ENCODE measurements at regions not wholly inside any gene's neighbourhood (a gene's known extent, or its start where the extent isn't known, plus 50 kb on each side); places are given as distances from the start of the nearest gene placed in this dataset.

DNA sequence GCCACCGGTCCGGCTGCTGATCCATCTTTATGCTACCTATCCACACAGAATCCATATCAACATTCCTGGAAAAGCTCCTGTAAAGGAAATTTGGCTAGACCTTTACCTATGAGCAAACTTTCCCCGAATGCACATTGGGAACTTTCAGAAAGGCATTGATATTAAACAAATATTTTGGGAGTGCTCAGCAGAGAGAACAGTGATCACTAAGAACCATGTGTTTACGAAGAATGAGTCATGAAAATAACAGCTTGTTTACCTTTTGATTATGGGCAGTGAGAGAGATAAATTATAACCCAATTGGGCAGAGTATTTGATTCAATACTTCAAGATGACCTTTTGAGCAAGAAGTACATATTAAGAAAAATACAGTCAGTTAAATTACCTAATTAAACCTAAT is 189.7 kb upstream of the CDH2 start:
- Histone ChIP-seq H4K20me1 (ENCODE audit: insufficient read depth, low read length, poor library complexity, severe bottlenecking) (no peaks in the 10 kb centered on the region), H3K9me3 (ENCODE audit: insufficient read depth, low read depth, low read length) (no peaks in the 10 kb centered on the region), H3K79me2 (ENCODE audit: insufficient read depth, low read length) (no peaks in the 10 kb centered on the region), H3K4me2 (ENCODE audit: low read depth, low read length, poor library complexity, severe bottlenecking) (no peak overlapping the region), H3K27me3 (ENCODE audit: insufficient read depth, low read length, poor library complexity, severe bottlenecking) (no peaks in the 10 kb centered on the region), H3K36me3 (ENCODE audit: insufficient read depth, low read length) (no peaks in the 10 kb centered on the region), H2AFZ (ENCODE audit: low read length) (no peak overlapping the region), H3F3A (ENCODE audit: low read depth) (no peaks in the 10 kb centered on the region), H3K9me2 (replicated peaks; ENCODE audit: low read depth, low read length) (no peaks in the 10 kb centered on the region), H3K9ac (ENCODE audit: low read depth, low read length, poor library complexity, severe bottlenecking) (no peak overlapping the region), H3K4me3 (ENCODE audit: low read length, poor library complexity, severe bottlenecking) (no peak overlapping the region), H3K4me1 (ENCODE audit: insufficient read depth, low read length, poor library complexity, severe bottlenecking) (no peaks in the 10 kb centered on the region)
- TF ChIP-seq EZH2phosphoT487 (IDR thresholded peaks at IDR 0.05; ENCODE audit: borderline replicate concordance): no peak
- TF ChIP-seq, protein P1, sequence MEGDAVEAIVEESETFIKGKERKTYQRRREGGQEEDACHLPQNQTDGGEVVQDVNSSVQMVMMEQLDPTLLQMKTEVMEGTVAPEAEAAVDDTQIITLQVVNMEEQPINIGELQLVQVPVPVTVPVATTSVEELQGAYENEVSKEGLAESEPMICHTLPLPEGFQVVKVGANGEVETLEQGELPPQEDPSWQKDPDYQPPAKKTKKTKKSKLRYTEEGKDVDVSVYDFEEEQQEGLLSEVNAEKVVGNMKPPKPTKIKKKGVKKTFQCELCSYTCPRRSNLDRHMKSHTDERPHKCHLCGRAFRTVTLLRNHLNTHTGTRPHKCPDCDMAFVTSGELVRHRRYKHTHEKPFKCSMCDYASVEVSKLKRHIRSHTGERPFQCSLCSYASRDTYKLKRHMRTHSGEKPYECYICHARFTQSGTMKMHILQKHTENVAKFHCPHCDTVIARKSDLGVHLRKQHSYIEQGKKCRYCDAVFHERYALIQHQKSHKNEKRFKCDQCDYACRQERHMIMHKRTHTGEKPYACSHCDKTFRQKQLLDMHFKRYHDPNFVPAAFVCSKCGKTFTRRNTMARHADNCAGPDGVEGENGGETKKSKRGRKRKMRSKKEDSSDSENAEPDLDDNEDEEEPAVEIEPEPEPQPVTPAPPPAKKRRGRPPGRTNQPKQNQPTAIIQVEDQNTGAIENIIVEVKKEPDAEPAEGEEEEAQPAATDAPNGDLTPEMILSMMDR (conservative IDR thresholded peaks at IDR 0.05; ENCODE audit: low read length): no peak

DNA sequence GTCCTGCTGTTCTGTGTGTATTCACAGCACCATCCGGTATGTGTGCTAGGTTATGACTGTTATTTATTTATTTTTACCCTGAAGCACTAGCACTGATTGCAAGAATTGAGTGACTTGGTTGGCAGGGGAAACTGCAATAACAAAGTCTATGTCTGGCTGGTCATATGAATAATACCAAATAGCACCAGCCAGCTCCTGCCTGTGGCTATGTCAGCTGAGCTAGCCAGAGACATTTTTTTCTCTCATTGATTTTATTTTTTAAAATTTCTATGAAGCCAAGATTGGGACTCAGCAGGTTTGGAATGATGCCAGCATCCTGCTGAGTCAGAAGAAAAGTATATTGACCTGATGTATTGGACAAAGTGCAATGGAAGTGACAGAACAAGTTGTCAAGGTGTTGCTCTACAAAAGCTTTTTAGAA is 188.5 kb upstream of the CDH2 start:
- Histone ChIP-seq H3K27me3 (ENCODE audit: insufficient read depth, low read length, poor library complexity, severe bottlenecking) (no peaks in the 10 kb centered on the region), H3K9me3 (ENCODE audit: insufficient read depth, low read depth, low read length) (no peaks in the 10 kb centered on the region), H3K4me3 (ENCODE audit: low read length, poor library complexity, severe bottlenecking) (no peak overlapping the region), H3K79me2 (ENCODE audit: insufficient read depth, low read length) (no peaks in the 10 kb centered on the region), H3K36me3 (ENCODE audit: insufficient read depth, low read length) (no peaks in the 10 kb centered on the region), H3K9me2 (replicated peaks; ENCODE audit: low read depth, low read length) (no peaks in the 10 kb centered on the region), H3F3A (ENCODE audit: low read depth) (no peaks in the 10 kb centered on the region), H3K9ac (ENCODE audit: low read depth, low read length, poor library complexity, severe bottlenecking) (no peak overlapping the region), H2AFZ (ENCODE audit: low read length) (no peak overlapping the region), H3K4me1 (ENCODE audit: insufficient read depth, low read length, poor library complexity, severe bottlenecking) (no peaks in the 10 kb centered on the region), H3K4me2 (ENCODE audit: low read depth, low read length, poor library complexity, severe bottlenecking) (no peak overlapping the region), H4K20me1 (ENCODE audit: insufficient read depth, low read length, poor library complexity, severe bottlenecking) (no peaks in the 10 kb centered on the region)
- TF ChIP-seq, protein P1 (conservative IDR thresholded peaks at IDR 0.05; ENCODE audit: low read length): no peak
- no peak for TF ChIP-seq EZH2phosphoT487 (IDR thresholded peaks at IDR 0.05; ENCODE audit: borderline replicate concordance)

DNA sequence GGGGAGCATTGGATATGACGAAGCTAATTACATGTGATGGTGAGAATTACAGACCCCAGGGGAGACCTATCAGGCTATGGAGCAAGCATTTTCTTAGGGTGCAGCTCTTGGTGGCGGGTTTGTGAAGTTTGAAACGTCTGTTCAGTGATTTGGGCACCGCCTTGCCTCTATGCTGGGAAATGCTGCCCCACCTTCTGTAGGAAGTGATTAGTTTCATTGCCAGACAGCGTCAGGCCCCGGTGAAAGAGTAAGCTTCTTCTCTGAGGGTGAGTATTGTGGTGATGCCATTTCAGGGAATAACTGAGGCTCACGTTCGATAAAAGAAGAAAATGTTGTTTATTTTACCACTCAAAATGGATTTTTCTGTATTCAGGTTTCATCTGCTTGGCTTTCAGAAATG is 186.2 kb upstream of the CDH2 start:
- no peaks in the 10 kb centered on the region for H3K79me2 ChIP-seq (ENCODE audit: insufficient read depth, low read length)
- no peaks in the 10 kb centered on the region for H3K27me3 ChIP-seq (ENCODE audit: insufficient read depth, low read length, poor library complexity, severe bottlenecking)
- no peak overlapping the region for H2AFZ ChIP-seq (ENCODE audit: low read length)

More for the DNA sequence above, 186.2 kb upstream of the CDH2 start:
- Histone ChIP-seq H3K4me2 (ENCODE audit: low read depth, low read length, poor library complexity, severe bottlenecking) (no peak overlapping the region), H3K9ac (ENCODE audit: low read depth, low read length, poor library complexity, severe bottlenecking) (no peak overlapping the region), H3K4me1 (ENCODE audit: insufficient read depth, low read length, poor library complexity, severe bottlenecking) (no peaks in the 10 kb centered on the region), H3K36me3 (ENCODE audit: insufficient read depth, low read length) (no peaks in the 10 kb centered on the region), H3K9me3 (ENCODE audit: insufficient read depth, low read depth, low read length) (no peaks in the 10 kb centered on the region), H3K4me3 (ENCODE audit: low read length, poor library complexity, severe bottlenecking) (no peak overlapping the region), H3K9me2 (replicated peaks; ENCODE audit: low read depth, low read length) (no peaks in the 10 kb centered on the region), H3F3A (ENCODE audit: low read depth) (no peaks in the 10 kb centered on the region), H4K20me1 (ENCODE audit: insufficient read depth, low read length, poor library complexity, severe bottlenecking) (no peaks in the 10 kb centered on the region)
- TF ChIP-seq EZH2phosphoT487 (IDR thresholded peaks at IDR 0.05; ENCODE audit: borderline replicate concordance): no peak
- TF ChIP-seq, protein P1 (conservative IDR thresholded peaks at IDR 0.05; ENCODE audit: low read length): no peak
